KBM-7 (cell line): ENCODE measurements at regions not wholly inside any gene's neighbourhood (a gene's known extent, or its start where the extent isn't known, plus 50 kb on each side); places are given as distances from the start of the nearest gene placed in this dataset.
"Not testable (repeated sequence)": the region's sequence is repeated elsewhere in the genome, so short reads cannot be mapped to it uniquely, and the experiment has no call there.

Experiments used
- DNase-seq: peaks from one replicate; pipeline ENCODE4 v3.0.0-alpha.2; 2015
- in situ Hi-C: fragments of 300-500 bp; cut with MboI; formaldehyde crosslinking; loops from 2 replicates; pipeline ENCODE4 v1.14.3; 2020; ENCODE audit warnings: low sequenced_read_pairs, low pct_unique_long_range_greater_than_20kb, mixed read lengths

DNA sequence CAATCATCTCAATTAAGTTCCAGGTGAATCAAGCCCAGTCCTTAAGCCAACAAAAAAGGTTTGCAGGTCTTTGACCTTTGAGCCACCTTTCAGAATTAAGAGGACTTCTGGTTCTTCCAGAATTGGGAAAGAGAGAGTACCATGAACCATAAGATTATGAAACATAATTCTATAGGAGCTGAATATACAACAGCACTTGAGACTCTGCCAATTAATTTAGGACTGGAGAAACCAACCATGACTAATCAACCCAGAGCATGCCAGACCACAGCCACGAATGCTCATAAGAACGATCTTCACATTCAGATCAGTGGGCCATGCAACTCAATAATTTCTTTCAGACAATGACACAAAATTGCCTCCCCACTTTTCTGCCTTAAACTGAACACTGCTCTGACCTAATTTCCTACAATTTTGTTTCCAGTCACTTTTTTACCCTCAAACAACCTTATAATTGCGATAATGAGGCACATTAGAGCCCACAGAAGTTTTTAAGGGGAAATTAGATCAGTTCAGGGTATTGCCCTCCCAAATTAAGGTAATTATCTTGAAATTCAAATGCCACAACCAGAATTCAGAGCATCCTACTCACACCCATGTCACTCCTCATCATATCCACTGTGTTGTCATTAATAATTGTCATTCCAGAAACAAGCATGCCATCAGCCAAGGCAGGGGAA is 213.4 kb downstream of the ATPSCKMT start:
- in situ Hi-C loops = no loop called here
- no peak for DNase-seq

- in situ Hi-C loops = no loop called here
- DNase-seq = no peak
Observed at GRCh38 chr5:10034001-10034400, 215.7 kb downstream of the ATPSCKMT start.

DNA sequence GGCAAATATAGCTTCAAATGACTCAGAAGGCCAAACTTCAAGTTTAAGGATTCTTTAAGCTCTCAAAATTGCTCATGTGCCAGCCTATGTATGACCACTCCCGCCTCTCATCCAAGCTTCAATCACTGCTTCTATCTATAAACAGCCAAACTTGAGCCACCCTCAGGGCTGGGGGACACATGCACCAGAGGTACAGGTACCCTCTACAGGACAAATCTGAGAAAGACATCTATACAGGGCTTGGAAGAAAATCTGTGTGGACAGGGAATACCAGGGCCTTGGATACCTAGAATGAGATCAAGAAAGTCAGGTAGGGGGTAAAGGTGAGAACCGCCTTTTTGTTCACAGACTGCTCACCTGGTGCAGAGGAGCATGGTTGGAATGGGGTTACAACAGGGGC is 217.9 kb downstream of the ATPSCKMT start:
- in situ Hi-C loops = no loop called here
- DNase-seq = no peak

GRCh38 chr5:10030219-10030831 is 219.4 kb downstream of the ATPSCKMT start:
- in situ Hi-C loops = no loop called here

GRCh38 chr5:10023494-10023893 is 226.2 kb downstream of the ATPSCKMT start:
- DNase-seq = no peak
- in situ Hi-C loops = no loop called here

More at GRCh38 chr5:10030219-10030831, 219.4 kb downstream of the ATPSCKMT start:
- DNase-seq = peak; percentile 16

DNA sequence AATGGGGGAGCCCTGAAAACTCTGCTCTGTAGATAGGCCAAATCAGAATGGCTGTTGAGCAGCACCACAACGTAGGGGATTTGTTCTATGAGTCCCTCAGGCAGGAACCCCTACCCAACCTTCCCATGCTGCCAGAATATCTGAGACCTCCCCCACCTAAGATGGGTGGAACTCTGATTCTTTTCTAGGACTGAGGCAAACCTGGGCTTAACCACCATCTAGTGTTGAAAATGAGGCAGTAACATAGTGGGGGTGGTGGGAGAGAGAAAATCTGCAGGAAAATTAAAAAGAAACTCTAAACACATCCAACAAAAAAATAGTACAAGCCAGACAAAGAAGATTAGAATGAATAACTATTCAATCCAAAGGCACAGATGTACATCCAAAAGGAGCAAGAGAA is 228.4 kb downstream of the ATPSCKMT start:
- no peak for DNase-seq
- in situ Hi-C loops = no loop called here

GRCh38 chr5:10019236-10019635 is 230.5 kb downstream of the ATPSCKMT start:
- in situ Hi-C loops = no loop called here
- DNase-seq = no peak

GRCh38 chr5:10018201-10019069 is 231.3 kb downstream of the ATPSCKMT start:
- DNase-seq = no peak
- in situ Hi-C loops = no loop called here

DNA sequence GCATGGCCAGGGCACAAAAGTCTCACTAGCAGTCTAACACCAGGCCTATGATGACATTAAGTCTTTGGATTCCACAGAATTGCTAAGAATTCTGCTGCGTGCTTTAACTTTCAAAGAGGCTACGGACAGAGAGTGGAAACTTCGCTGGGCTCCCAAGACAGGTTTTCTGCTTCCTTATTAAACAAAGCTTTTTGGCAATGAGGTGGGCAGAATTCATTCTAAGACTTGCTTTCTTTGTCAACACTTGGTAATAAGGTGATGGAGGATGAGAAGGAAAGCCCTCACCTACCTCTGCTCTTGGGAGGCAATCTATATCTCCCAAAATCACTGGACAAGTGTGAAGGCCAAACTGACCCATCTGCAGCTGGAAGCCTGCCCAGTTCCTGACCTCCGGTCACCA is 231.9 kb downstream of the ATPSCKMT start:
- in situ Hi-C loops = no loop called here
- no peak for DNase-seq

DNA sequence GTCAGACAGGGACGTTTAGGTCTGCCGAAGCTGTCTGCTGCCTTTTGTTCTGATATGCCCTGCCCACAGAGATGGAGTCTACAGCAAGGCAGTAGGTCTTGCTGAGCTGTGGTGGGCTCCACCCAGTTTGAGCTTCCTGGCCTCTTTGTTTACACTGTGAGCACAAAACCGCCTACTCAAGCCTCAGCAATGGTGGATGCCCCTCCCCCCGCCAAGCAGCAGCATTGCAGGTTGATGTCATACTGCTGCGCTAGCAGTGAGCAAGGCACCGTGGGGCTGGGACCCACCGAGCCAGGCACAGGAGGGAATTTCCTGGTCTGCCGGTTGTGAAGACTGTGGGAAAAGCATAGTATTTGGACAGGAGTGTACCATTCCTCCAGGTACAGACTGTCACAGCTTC is 233.1 kb downstream of the ATPSCKMT start:
- in situ Hi-C loops, DNase-seq: not testable (repeated sequence)

GRCh38 chr5:10015681-10016080 is 234.0 kb downstream of the ATPSCKMT start:
- in situ Hi-C loops, DNase-seq: not testable (repeated sequence)

- DNase-seq = no peak
- in situ Hi-C loops = no loop called here
Observed at GRCh38 chr5:10009802-10010201, 239.9 kb downstream of the ATPSCKMT start.

- in situ Hi-C loops = no loop called here
- no peak for DNase-seq
Observed at GRCh38 chr5:9987101-9987500, 262.6 kb downstream of the ATPSCKMT start.

DNA sequence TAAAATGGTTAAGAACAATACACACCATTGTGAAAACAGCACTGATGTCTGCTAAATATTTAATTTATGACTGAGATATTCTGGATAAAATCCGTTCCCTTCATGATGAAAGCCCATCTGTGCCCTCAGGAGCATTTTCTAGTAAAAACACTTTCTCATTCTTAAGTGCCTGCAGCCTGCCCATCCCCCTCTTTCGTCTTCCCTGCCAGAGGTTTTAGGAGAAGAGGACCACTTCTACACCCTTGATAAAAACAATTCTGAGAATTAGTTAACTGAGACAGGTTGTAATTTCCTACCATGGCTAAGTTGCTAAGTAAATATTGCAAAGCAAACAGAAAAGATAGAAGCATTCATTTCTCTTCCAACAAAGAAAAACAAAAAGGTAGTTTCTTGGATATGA is 272.6 kb downstream of the ATPSCKMT start:
- no peak for DNase-seq
- in situ Hi-C loops = no loop called here

- no peak for DNase-seq
- in situ Hi-C loops = no loop called here
Observed at GRCh38 chr5:9976621-9977020, 273.1 kb downstream of the ATPSCKMT start.

- DNase-seq = no peak
- in situ Hi-C loops = no loop called here
Observed at GRCh38 chr5:9972059-9972458, 277.6 kb downstream of the ATPSCKMT start.

GRCh38 chr5:9971301-9971700 is 278.4 kb downstream of the ATPSCKMT start:
- in situ Hi-C loops = no loop called here
- DNase-seq = no peak

DNA sequence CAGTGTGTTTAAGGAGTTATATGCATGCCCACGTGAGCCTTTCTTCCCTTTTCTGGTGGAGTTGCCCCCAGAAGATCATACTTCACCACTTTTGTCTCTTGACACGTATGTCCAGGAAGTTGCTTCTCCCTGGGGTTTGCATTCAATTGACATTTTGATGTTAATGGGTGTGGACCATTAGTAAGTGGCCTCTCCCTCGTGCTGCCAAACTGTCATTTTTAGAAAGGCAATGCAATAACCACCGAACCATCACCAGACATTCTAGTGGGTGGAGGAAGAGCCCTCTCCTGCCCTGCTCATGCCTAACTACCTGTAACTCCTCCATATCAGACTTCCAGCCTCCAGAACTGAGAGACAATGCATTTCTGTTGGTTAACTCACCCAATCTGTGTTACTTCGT is 290.8 kb downstream of the ATPSCKMT start:
- in situ Hi-C loops = no loop called here
- no peak for DNase-seq

GRCh38 chr5:9957214-9957613 is 292.5 kb downstream of the ATPSCKMT start:
- DNase-seq = no peak
- in situ Hi-C loops = no loop called here

GRCh38 chr5:9956725-9957124 is 293.0 kb downstream of the ATPSCKMT start:
- in situ Hi-C loops = no loop called here
- no peak for DNase-seq
